Uterus (tissue), 2 donors: ENCODE measurements at regions not wholly inside any gene's neighbourhood (a gene's known extent, or its start where the extent isn't known, plus 50 kb on each side); places are given as distances from the start of the nearest gene placed in this dataset.

Source experiments
- POLR2A ChIP-seq, 2 donors: fragments of 450-650 bp; IDR thresholded peaks; one replicate each; pipeline ENCODE4 v1.6.1; 2016; ENCODE audit warnings: antibody characterized with exemption in 2 of 2, mild to moderate bottlenecking in 1 of 2, moderate library complexity in 1 of 2
- TF ChIP-seq, protein P1 (sequence below), 4 experiments: fragments of 200-600 bp in 2 of 4; fragments of 450-650 bp in 2 of 4; sonication (generic) in 2 of 4; IDR thresholded peaks; one replicate each; pipeline ENCODE4 v1.5.1; 2016 to 2019; ENCODE audit warnings: antibody characterized with exemption in 4 of 4, mild to moderate bottlenecking in 2 of 4, moderate library complexity in 1 of 4

GRCh38 chr11:116184763-116185162 is 588.0 kb downstream of the BUD13 start:
- TF ChIP-seq, protein P1, sequence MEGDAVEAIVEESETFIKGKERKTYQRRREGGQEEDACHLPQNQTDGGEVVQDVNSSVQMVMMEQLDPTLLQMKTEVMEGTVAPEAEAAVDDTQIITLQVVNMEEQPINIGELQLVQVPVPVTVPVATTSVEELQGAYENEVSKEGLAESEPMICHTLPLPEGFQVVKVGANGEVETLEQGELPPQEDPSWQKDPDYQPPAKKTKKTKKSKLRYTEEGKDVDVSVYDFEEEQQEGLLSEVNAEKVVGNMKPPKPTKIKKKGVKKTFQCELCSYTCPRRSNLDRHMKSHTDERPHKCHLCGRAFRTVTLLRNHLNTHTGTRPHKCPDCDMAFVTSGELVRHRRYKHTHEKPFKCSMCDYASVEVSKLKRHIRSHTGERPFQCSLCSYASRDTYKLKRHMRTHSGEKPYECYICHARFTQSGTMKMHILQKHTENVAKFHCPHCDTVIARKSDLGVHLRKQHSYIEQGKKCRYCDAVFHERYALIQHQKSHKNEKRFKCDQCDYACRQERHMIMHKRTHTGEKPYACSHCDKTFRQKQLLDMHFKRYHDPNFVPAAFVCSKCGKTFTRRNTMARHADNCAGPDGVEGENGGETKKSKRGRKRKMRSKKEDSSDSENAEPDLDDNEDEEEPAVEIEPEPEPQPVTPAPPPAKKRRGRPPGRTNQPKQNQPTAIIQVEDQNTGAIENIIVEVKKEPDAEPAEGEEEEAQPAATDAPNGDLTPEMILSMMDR (IDR thresholded peaks at IDR 0.05) = no peak
- no peak for TF ChIP-seq POLR2A (IDR thresholded peaks at IDR 0.05)
